Peyer's patch (tissue), 4 donors: ENCODE measurements at regions not wholly inside any gene's neighbourhood (a gene's known extent, or its start where the extent isn't known, plus 50 kb on each side); places are given as distances from the start of the nearest gene placed in this dataset.

Experiments used
- CTCF ChIP-seq, 6 experiments: fragments of 450-650 bp in 4 of 6; fragments of 200-600 bp in 2 of 6; sonication (generic) in 1 of 6; IDR thresholded peaks; one replicate each; pipeline ENCODE4 v1.5.1; 2017 to 2019; ENCODE audit warnings: antibody characterized with exemption in 6 of 6, mild to moderate bottlenecking in 3 of 6, moderate library complexity in 1 of 6
- POLR2A ChIP-seq, 2 donors: fragments of 450-650 bp; IDR thresholded peaks; one replicate each; pipeline ENCODE4 v1.5.1; 2017; ENCODE audit warnings: antibody characterized with exemption in 2 of 2, mild to moderate bottlenecking in 2 of 2, moderate library complexity in 2 of 2

- TF ChIP-seq POLR2A (IDR thresholded peaks at IDR 0.05) (no peak), CTCF (IDR thresholded peaks at IDR 0.05) (no peak)
Measured at GRCh38 chr11:28913883-28914282, 805.7 kb downstream of the METTL15 start.
